ENCODE measurements at regions not wholly inside any gene's neighbourhood (a gene's known extent, or its start where the extent isn't known, plus 50 kb on each side); places are given as distances from the start of the nearest gene placed in this dataset.

DNA sequence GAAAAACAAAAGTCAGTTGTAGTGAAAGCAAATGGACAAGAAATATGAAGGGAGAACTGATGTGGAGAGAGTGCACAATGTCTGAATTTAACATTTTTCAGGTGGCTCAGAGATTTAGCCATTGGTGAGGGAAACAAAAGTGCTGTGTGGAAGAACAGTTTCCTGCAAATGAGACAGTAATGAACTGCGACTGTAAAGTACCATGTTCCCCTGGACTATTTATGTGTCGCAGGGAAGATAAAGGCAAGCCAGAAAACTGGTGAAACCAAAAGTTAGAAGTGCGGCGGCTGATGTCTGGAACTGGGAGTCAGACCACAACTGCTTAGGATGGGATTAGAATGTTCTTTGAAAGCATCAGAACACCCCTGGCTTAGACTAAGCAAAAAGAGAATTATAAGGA lies 905.1 kb upstream of the MAN1A1 start:
- in situ Hi-C loops (cut with MboI; ENCODE audit: low pct_unique_long_range_greater_than_20kb, low sequenced_read_pairs, unreplicated experiment) = no loop called here
- DNase-seq (ENCODE audit: low spot score) = no peak
- no peak for TF ChIP-seq CTCF (IDR thresholded peaks at IDR 0.05; ENCODE audit: extremely low read depth, insufficient read depth, missing control alignments)

GRCh38 chr6:120248451-120248850 lies 898.9 kb upstream of the MAN1A1 start:
- TF ChIP-seq CTCF (IDR thresholded peaks at IDR 0.05; ENCODE audit: extremely low read depth, insufficient read depth, missing control alignments) = no peak
- no peak for DNase-seq (ENCODE audit: low spot score)
- in situ Hi-C loops (cut with MboI; ENCODE audit: low pct_unique_long_range_greater_than_20kb, low sequenced_read_pairs, unreplicated experiment) = no loop called here

- no peak for TF ChIP-seq CTCF (IDR thresholded peaks at IDR 0.05; ENCODE audit: extremely low read depth, insufficient read depth, missing control alignments)
- in situ Hi-C loops (cut with MboI; ENCODE audit: low pct_unique_long_range_greater_than_20kb, low sequenced_read_pairs, unreplicated experiment) = no loop called here
Measured at GRCh38 chr6:120237221-120237620, 887.7 kb upstream of the MAN1A1 start.

GRCh38 chr6:120230008-120230407 lies 880.4 kb upstream of the MAN1A1 start:
- DNase-seq (ENCODE audit: low spot score) = no peak
- TF ChIP-seq CTCF (IDR thresholded peaks at IDR 0.05; ENCODE audit: extremely low read depth, insufficient read depth, missing control alignments) = no peak
- in situ Hi-C loops (cut with MboI; ENCODE audit: low pct_unique_long_range_greater_than_20kb, low sequenced_read_pairs, unreplicated experiment) = no loop called here

More at GRCh38 chr6:120237221-120237620, 887.7 kb upstream of the MAN1A1 start:
- DNase-seq (ENCODE audit: low spot score) = no peak

DNA sequence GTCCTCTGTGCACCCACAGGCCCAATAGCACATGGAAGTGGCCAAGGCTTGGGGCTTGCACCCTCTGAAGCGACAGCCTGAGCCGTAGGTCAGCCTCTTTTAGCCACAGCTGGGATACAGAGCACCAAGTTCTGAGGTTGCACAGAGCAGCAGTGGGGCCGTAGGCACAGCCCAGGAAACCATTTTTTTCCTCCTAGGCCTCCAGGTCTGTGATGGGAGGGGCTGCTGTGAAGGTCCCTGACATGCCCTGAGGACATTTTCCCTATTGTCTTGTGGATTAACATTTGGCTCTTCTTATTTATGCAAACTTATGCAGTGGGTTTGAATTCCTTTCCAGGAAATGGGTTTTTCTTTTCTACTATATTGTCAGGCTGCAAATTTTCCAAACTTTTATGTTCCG lies 878.7 kb upstream of the MAN1A1 start:
- in situ Hi-C loops (cut with MboI; ENCODE audit: low pct_unique_long_range_greater_than_20kb, low sequenced_read_pairs, unreplicated experiment) = no loop called here
- no peak for TF ChIP-seq CTCF (IDR thresholded peaks at IDR 0.05; ENCODE audit: extremely low read depth, insufficient read depth, missing control alignments)

DNA sequence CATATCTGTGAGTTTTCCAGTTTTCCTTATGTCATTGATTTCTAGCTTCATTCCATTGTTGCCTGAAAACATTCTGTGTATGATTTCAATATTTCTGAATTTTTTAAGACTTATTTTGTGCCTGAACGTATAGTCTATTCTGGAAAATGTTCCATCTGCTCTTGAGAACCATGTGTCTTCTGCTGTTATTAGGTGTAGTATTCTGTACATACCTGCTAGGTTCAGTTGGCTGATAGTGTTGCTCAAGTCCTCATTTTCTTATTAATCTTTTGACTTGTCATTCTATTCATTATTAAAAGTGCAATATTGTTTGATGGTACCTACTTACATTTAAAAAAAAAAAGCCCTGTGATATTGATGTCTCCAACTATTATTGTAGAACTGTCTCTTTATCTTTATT lies 869.8 kb upstream of the MAN1A1 start:
- in situ Hi-C loops (cut with MboI; ENCODE audit: low pct_unique_long_range_greater_than_20kb, low sequenced_read_pairs, unreplicated experiment) = no loop called here
- TF ChIP-seq CTCF (IDR thresholded peaks at IDR 0.05; ENCODE audit: extremely low read depth, insufficient read depth, missing control alignments) = no peak
- no peak for DNase-seq (ENCODE audit: low spot score)

More for the DNA sequence above, 878.7 kb upstream of the MAN1A1 start:
- DNase-seq (ENCODE audit: low spot score) = no peak

GRCh38 chr6:120214088-120214499 lies 864.5 kb upstream of the MAN1A1 start:
- DNase-seq (ENCODE audit: low spot score) = no peak
- no peak for TF ChIP-seq CTCF (IDR thresholded peaks at IDR 0.05; ENCODE audit: extremely low read depth, insufficient read depth, missing control alignments)
- in situ Hi-C loops (cut with MboI; ENCODE audit: low pct_unique_long_range_greater_than_20kb, low sequenced_read_pairs, unreplicated experiment) = no loop called here

All from GM13977 (cell line).